H1 (cell line): ENCODE measurements at regions not wholly inside any gene's neighbourhood (a gene's known extent, or its start where the extent isn't known, plus 50 kb on each side); places are given as distances from the start of the nearest gene placed in this dataset.

Experiments used
- CHD7 ChIP-seq: fragments of 300-600 bp; sonication (generic); IDR thresholded peaks from 2 replicates; pipeline ENCODE4 v1.7.1; 2012; ENCODE audit warnings: low read length, moderate library complexity, mild to moderate bottlenecking, inconsistent platforms; ENCODE audit not compliant: insufficient replicate concordance
- EP300 ChIP-seq, 2 experiments: IDR thresholded peaks; 1 replicate in 1 of 2; 2 replicates in 1 of 2; pipeline ENCODE4 v1.6.1; 2011 to 2012; ENCODE audit warnings: low read depth in 2 of 2, low read length in 2 of 2, mild to moderate bottlenecking in 2 of 2, borderline replicate concordance in 1 of 2, inconsistent platforms in 1 of 2, moderate library complexity in 1 of 2
- TBP ChIP-seq: IDR thresholded peaks from 2 replicates; pipeline ENCODE4 v1.6.1; 2011; ENCODE audit warnings: low read depth, low read length, improper control_type of control experiment
- TF ChIP-seq, protein P1 (sequence below), 3 experiments: IDR thresholded peaks; 1 replicate in 2 of 3; 2 replicates in 1 of 3; pipeline versions ENCODE4 v1.5.1 to v1.6.1; 2011; ENCODE audit warnings: low read length in 3 of 3, mild to moderate bottlenecking in 3 of 3, inconsistent platforms in 2 of 3, low read depth in 1 of 3, moderate library complexity in 1 of 3; ENCODE audit not compliant: insufficient read depth in 1 of 3; ENCODE audit errors: control extremely low read depth in 1 of 3

DNA sequence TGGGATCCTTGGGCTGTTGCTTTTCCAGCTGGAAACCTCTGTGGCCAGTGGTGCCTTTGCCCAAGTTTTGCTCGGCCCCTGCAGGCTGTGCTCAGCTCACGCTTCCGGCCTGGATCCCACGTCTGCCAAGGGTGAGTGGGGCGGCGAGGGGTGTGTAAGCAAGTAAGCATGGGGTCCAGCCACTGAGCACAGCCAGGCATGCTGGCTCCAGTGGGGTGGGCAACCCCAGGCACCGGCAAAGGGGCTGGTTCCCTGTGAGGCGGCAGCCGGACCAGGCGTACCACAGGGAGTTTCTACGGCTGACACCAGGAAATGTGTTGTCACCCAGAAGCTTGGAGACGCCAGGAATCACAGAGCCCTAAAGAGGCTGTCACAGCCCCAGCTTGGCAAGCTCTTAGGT lies 393.4 kb upstream of the CCDC196 start (continued):
- TF ChIP-seq CHD7 (no peak), TBP (no peak), EP300 (IDR thresholded peaks at IDR 0.05; ENCODE audit: borderline replicate concordance in 1 of 2, low read depth in 2 of 2, low read length in 2 of 2) (no peak)
- TF ChIP-seq, protein P1, sequence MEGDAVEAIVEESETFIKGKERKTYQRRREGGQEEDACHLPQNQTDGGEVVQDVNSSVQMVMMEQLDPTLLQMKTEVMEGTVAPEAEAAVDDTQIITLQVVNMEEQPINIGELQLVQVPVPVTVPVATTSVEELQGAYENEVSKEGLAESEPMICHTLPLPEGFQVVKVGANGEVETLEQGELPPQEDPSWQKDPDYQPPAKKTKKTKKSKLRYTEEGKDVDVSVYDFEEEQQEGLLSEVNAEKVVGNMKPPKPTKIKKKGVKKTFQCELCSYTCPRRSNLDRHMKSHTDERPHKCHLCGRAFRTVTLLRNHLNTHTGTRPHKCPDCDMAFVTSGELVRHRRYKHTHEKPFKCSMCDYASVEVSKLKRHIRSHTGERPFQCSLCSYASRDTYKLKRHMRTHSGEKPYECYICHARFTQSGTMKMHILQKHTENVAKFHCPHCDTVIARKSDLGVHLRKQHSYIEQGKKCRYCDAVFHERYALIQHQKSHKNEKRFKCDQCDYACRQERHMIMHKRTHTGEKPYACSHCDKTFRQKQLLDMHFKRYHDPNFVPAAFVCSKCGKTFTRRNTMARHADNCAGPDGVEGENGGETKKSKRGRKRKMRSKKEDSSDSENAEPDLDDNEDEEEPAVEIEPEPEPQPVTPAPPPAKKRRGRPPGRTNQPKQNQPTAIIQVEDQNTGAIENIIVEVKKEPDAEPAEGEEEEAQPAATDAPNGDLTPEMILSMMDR (IDR thresholded peaks at IDR 0.05; ENCODE audit: control extremely low read depth in 1 of 3, insufficient read depth in 1 of 3, low read depth in 1 of 3, low read length in 3 of 3) = no peak
